A549 (cell line): ENCODE measurements at regions not wholly inside any gene's neighbourhood (a gene's known extent, or its start where the extent isn't known, plus 50 kb on each side); places are given as distances from the start of the nearest gene placed in this dataset.

Source experiments
- CEBPB ChIP-seq, 2 experiments: fragments of >200 bp in 1 of 2; sonication (Bioruptor Twin) in 1 of 2; formaldehyde crosslinking in 1 of 2; IDR thresholded peaks; 2 replicates each; pipeline ENCODE4 v1.6.1; 2012 to 2016
- CTCF ChIP-seq: fragments of >200 bp; sonication (Bioruptor Twin); formaldehyde crosslinking; IDR thresholded peaks from 3 replicates; pipeline ENCODE4 v1.5.1; 2016
- EP300 ChIP-seq, 2 experiments: fragments of >200 bp; sonication (Bioruptor Twin); formaldehyde crosslinking; IDR thresholded peaks; 2 replicates in 1 of 2; 3 replicates in 1 of 2; pipeline ENCODE4 v1.6.1; 2016 to 2017
- GATA3 ChIP-seq: IDR thresholded peaks from 2 replicates; pipeline ENCODE4 v1.6.1; 2012; ENCODE audit warnings: borderline replicate concordance
- HMGXB4 ChIP-seq: fragments of 250-450 bp; sonication (Bioruptor Pico); IDR thresholded peaks from 2 replicates; pipeline ENCODE4 v1.5.0; 2021; ENCODE audit warnings: mild to moderate bottlenecking, moderate library complexity, borderline replicate concordance
- JUN ChIP-seq, 2 experiments: fragments of >200 bp; sonication (Bioruptor Twin); formaldehyde crosslinking; IDR thresholded peaks; 2 replicates in 1 of 2; 3 replicates in 1 of 2; pipeline ENCODE4 v1.6.1; 2016 to 2017
- KDM5A ChIP-seq: fragments of 200-600 bp; sonication (generic); IDR thresholded peaks from 2 replicates; pipeline ENCODE4 v1.6.1; 2016; ENCODE audit warnings: antibody characterized with exemption, mild to moderate bottlenecking
- MYC ChIP-seq: IDR thresholded peaks from 2 replicates; pipeline ENCODE4 v1.6.1; 2012; ENCODE audit warnings: mild to moderate bottlenecking, inconsistent platforms, low read length, improper control_type of control experiment, borderline replicate concordance
- PHF8 ChIP-seq: fragments of 200-600 bp; sonication (generic); IDR thresholded peaks from 2 replicates; pipeline ENCODE4 v1.6.1; 2016; ENCODE audit warnings: low read depth, mild to moderate bottlenecking, antibody characterized with exemption, moderate library complexity, borderline replicate concordance
- POLR2A ChIP-seq: IDR thresholded peaks from 2 replicates; pipeline ENCODE4 v1.6.1; 2012; ENCODE audit warnings: mild to moderate bottlenecking, low read length
- REST ChIP-seq: fragments of 200-600 bp; sonication (generic); IDR thresholded peaks from 2 replicates; pipeline ENCODE4 v1.6.1; 2016; ENCODE audit warnings: antibody characterized with exemption, mild to moderate bottlenecking, moderate library complexity
- USF2 ChIP-seq: fragments of 450-650 bp; IDR thresholded peaks from 2 replicates; pipeline ENCODE4 v1.6.1; 2014; ENCODE audit warnings: antibody characterized with exemption

- no peak for TF ChIP-seq MYC
- no peak for TF ChIP-seq CEBPB (IDR thresholded peaks at IDR 0.05)
- no peak for TF ChIP-seq CTCF
- TF ChIP-seq USF2, result no peak
- TF ChIP-seq POLR2A, result no peak
- no peak for TF ChIP-seq JUN (IDR thresholded peaks at IDR 0.05)
- TF ChIP-seq GATA3, result no peak
- no peak for TF ChIP-seq REST
- TF ChIP-seq KDM5A, result no peak
- TF ChIP-seq HMGXB4 (CRISPR knock-in tag), result no peak
- no peak for TF ChIP-seq EP300 (IDR thresholded peaks at IDR 0.05)
- TF ChIP-seq PHF8, result no peak
These were observed 63.4 kb upstream of the EXOC1L start for GRCh38 chr4:55756208-55756607.
